ENCODE measurements at regions not wholly inside any gene's neighbourhood (a gene's known extent, or its start where the extent isn't known, plus 50 kb on each side); places are given as distances from the start of the nearest gene placed in this dataset.

GRCh38 chr5:103929338-103930013 is 366.9 kb upstream of the NUDT12 start:
- TF ChIP-seq CTCF (IDR thresholded peaks at IDR 0.05) = no peak
- no peak for TF ChIP-seq POLR2A (IDR thresholded peaks at IDR 0.05)

Data from right lobe of liver (tissue), 4 donors.